Keratinocyte (primary cell): ENCODE measurements at regions not wholly inside any gene's neighbourhood (a gene's known extent, or its start where the extent isn't known, plus 50 kb on each side); places are given as distances from the start of the nearest gene placed in this dataset.

Experiments
- EZH2 ChIP-seq: IDR thresholded peaks from one replicate; pipeline ENCODE4 v1.6.1; 2012; ENCODE audit warnings: inconsistent platforms, mild to moderate bottlenecking, low read length, moderate library complexity
- TF ChIP-seq, protein P1 (sequence below), 3 experiments: IDR thresholded peaks in 1 of 3; conservative IDR thresholded peaks in 1 of 3; optimal IDR thresholded peaks in 1 of 3; 2 replicates in 2 of 3; 3 replicates in 1 of 3; pipeline versions ENCODE3 to v1.5.1; 2011; ENCODE audit warnings: low read length in 3 of 3, mild to moderate bottlenecking in 3 of 3, moderate library complexity in 2 of 3, control low read depth in 1 of 3, inconsistent platforms in 1 of 3; ENCODE audit not compliant: insufficient read depth in 2 of 3; ENCODE audit errors: extremely low read depth in 1 of 3

DNA sequence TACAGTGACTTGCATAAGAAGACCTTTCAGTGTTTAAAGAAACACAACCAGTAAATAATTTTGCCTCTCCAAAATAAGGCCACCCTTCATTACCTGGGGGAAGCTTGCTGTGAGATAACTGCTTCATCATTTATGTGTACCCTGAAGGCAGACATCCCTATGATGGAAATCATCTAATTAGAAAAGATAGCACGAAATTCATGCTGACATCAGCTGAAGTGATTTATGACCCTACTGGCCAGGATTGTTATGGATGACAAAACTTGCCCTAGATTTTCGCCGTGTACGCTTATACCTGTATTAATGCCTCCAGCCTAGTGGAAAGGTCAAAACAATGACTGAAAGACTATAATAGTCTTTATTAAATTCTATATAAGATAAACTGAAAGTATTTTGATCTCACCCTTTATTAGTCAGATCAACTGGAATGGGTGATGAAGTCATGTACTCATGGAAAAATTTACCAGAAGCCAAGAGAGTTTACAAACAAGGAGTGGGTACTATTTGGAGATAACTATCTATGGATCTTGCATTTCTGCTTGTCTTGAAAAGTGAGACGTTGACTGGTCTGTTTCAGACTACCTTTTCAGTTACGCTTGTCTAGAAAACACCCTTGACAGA, 114.2 kb downstream of the PPP1R3A start:
- TF ChIP-seq, protein P1, sequence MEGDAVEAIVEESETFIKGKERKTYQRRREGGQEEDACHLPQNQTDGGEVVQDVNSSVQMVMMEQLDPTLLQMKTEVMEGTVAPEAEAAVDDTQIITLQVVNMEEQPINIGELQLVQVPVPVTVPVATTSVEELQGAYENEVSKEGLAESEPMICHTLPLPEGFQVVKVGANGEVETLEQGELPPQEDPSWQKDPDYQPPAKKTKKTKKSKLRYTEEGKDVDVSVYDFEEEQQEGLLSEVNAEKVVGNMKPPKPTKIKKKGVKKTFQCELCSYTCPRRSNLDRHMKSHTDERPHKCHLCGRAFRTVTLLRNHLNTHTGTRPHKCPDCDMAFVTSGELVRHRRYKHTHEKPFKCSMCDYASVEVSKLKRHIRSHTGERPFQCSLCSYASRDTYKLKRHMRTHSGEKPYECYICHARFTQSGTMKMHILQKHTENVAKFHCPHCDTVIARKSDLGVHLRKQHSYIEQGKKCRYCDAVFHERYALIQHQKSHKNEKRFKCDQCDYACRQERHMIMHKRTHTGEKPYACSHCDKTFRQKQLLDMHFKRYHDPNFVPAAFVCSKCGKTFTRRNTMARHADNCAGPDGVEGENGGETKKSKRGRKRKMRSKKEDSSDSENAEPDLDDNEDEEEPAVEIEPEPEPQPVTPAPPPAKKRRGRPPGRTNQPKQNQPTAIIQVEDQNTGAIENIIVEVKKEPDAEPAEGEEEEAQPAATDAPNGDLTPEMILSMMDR (optimal IDR thresholded peaks at IDR 0.05 in 1 of 3, IDR thresholded peaks at IDR 0.05 in 1 of 3, conservative IDR thresholded peaks at IDR 0.05 in 1 of 3; ENCODE audit: extremely low read depth in 1 of 3, insufficient read depth in 2 of 3, low read length in 3 of 3) = no peak
- no peak for TF ChIP-seq EZH2
